ENCODE measurements at regions not wholly inside any gene's neighbourhood (a gene's known extent, or its start where the extent isn't known, plus 50 kb on each side); places are given as distances from the start of the nearest gene placed in this dataset.

DNA sequence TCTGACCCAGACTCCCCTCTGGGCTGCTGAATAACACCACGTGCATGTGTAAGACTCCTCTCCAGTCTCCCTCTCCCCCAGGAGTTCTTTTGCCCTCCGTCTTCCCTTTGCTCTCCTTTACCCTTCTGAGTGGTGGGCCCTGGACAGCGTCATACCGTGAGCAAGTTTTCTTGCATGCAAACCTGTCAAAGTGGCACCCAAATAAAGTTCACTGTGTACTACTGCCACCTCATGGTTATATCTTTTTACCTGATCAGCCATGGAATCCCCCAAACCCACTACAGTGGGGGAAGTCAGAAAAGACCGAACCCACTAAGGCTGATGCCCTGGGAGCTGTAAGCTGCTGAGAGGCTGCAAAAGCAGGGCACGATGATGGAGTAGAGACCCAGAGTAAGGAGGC, 131.1 kb upstream of the VRK1 start:
- TF ChIP-seq, protein P1, sequence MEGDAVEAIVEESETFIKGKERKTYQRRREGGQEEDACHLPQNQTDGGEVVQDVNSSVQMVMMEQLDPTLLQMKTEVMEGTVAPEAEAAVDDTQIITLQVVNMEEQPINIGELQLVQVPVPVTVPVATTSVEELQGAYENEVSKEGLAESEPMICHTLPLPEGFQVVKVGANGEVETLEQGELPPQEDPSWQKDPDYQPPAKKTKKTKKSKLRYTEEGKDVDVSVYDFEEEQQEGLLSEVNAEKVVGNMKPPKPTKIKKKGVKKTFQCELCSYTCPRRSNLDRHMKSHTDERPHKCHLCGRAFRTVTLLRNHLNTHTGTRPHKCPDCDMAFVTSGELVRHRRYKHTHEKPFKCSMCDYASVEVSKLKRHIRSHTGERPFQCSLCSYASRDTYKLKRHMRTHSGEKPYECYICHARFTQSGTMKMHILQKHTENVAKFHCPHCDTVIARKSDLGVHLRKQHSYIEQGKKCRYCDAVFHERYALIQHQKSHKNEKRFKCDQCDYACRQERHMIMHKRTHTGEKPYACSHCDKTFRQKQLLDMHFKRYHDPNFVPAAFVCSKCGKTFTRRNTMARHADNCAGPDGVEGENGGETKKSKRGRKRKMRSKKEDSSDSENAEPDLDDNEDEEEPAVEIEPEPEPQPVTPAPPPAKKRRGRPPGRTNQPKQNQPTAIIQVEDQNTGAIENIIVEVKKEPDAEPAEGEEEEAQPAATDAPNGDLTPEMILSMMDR (IDR thresholded peaks at IDR 0.05): no peak
- no peak for TF ChIP-seq POLR2A (IDR thresholded peaks at IDR 0.05)

Data from body of pancreas (tissue), 4 donors.